Stimulated activated CD8-positive, alpha-beta memory T cell treated with anti-CD3 and anti-CD28 coated beads, Interleukin-2, amount 100 ng/mL, for 1 hour (primary cell): ENCODE measurements at regions not wholly inside any gene's neighbourhood (a gene's known extent, or its start where the extent isn't known, plus 50 kb on each side); places are given as distances from the start of the nearest gene placed in this dataset.
"Not testable (repeated sequence)": the region's sequence is repeated elsewhere in the genome, so short reads cannot be mapped to it uniquely, and the experiment has no call there.

Source experiments
- DNase-seq, 2 donors: peaks; one replicate each; pipeline ENCODE4 v3.0.0-alpha.2; 2020; ENCODE audit warnings: low read depth in 2 of 2

GRCh38 chr9:71632776-71633175 lies 135.5 kb downstream of the CEMIP2 start:
- no peak for DNase-seq

DNA sequence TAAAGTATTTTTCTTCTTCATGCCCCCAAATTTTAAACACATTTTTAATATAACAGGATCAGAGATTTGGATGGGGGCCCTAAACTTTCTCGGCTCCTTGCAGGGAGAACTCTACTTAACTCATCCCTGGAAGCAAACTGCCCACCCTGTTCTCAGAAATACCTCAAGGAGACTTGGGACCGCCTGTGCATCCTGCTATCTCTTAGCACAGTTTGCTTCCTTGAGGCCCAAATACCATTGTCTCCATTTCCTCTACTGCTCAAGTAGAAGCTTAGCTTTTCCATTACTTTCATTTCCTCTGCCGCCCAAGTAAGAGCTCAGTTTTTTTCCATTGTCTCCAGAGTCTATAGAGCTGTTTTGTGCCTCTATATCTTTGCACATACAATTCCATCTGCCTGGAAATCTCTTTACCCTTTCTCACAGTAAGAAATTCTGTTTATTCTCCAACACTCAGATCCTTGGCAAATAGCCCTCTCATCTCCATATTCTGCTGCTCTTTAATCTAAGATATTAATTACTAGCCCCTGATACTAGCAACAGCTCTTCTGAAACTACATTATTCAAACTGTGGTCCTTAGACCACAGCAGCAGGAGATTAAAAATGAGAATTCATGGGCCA lies 137.8 kb downstream of the CEMIP2 start:
- DNase-seq = no peak

- no peak for DNase-seq
Observed at GRCh38 chr9:71629578-71630215, 138.6 kb downstream of the CEMIP2 start.

GRCh38 chr9:71628247-71628646 lies 140.1 kb downstream of the CEMIP2 start:
- DNase-seq = no peak

DNA sequence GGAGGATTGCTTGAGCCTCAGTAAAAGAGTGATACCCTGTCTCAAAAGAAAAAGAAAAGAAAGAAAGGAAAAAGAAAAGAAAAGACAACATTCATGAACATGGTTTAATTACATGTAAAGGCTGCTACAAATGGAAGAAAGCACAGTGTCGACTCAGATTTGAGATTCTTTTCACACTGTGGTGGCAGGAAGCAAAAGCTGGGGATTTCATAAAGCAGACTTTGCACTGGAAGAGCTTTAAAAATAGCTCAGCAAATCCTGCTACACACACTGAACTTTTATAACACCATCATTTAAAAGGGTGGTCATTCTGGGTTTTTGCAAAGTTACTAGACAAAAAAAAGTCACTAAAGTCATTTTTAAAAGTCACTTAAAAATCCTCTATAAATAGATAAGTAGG lies 140.8 kb downstream of the CEMIP2 start:
- DNase-seq = no peak

- DNase-seq = no peak
Observed at GRCh38 chr9:71626395-71626794, 141.9 kb downstream of the CEMIP2 start.

DNA sequence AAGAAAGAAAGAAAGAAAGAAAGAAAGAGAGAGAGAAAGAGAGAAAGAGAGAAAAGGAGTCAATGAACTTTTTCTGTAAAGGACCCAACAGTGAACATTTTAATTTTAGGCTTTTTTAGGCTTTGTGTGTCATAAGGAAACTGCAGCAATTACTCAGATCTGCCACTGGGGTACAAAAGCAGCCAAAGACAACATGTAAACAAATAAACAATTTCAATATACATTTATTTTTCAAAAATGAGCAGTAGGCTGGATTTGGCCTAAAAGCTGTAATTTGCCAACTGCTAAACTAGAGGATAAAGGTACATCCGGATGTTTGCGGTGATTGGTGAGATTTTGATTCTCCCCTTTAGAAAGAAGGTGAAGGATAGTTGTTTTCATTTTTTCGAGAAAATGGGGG lies 143.6 kb downstream of the CEMIP2 start:
- no peak for DNase-seq

GRCh38 chr9:71620746-71621145 lies 147.6 kb downstream of the CEMIP2 start:
- no peak for DNase-seq

DNA sequence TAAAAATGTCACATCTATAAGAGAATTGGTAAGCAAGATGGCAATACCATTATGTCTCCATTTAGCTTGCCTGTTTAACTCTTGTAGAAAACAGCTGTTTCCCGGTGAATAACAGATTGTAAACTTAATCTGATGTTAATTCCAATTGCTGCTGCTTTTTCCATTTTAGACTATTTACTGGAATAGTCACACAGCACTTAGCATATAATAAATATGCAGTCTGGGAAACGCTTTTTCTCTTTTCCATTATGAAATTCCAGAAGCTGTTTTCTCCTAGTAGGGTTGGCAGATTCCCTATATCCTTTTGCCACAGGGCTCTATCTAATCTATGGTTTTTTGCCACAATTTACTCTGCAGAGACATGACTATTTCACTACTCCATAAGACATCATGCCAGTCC lies 148.0 kb downstream of the CEMIP2 start:
- no peak for DNase-seq

DNA sequence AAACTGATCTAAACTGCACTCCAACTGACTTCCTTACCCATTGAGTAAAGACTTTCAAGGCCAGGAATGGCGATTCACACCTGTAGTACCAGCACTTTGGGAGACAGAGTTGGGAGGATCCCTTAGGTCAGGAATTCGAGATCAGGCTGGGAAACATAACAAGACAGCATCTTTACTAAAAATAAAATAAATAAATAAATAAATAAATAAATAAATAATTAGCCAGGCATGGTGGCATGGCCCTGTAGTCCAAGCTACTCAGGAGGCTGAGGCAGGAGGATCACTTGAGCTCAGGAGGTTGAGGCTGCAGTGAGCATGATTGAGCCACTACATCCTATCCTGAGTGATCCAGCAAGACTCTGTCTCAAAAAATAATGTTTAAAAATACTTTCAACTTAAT lies 148.4 kb downstream of the CEMIP2 start:
- no peak for DNase-seq

- DNase-seq = no peak
Observed at GRCh38 chr9:71614409-71615010, 153.8 kb downstream of the CEMIP2 start.

DNA sequence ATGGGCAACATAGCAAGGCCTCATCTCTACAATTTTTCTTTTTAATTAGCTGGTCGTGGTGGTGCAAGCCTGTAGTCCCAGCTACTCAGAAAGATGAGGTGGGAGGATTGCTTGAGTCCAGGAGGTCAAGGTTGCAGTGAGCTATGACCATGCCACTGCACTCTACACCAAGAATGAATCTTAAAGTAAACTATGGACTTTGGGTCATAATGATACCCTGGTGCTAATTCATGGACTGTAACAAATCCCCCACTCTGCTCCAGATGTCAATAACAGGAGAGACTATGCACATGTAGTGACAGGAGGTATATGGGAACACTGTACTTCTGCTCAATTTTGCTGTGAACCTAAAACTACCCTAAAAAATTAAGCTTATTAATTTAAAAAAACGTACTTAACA lies 155.4 kb downstream of the CEMIP2 start:
- no peak for DNase-seq

DNA sequence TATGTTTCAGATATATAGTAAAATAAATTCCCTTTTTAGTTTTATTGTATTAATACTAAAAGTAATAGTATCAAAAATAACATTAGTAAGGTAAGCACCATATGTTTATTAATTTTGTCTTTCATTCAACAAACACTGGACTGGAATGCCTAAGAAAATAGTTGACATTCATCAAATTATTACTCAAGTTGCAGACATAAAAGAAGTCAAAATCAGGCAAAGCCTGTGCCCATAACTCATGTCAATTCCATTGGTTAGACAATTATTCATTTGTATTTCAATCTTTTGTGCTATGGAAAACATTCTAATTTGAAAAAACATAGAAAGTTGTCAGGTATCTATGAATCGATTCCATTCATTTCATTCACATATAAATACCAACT lies 158.9 kb downstream of the CEMIP2 start:
- no peak for DNase-seq

GRCh38 chr9:71608825-71609447 lies 159.4 kb downstream of the CEMIP2 start:
- DNase-seq = no peak

- DNase-seq = no peak
Observed at GRCh38 chr9:71608021-71608420, 160.3 kb downstream of the CEMIP2 start.

GRCh38 chr9:71607461-71607881 lies 160.8 kb downstream of the CEMIP2 start:
- DNase-seq = no peak

- DNase-seq = peak; percentile 50 to 68
Observed at GRCh38 chr9:71604197-71605063, 163.9 kb downstream of the CEMIP2 start.

- DNase-seq = no peak
Observed at GRCh38 chr9:71602652-71603051, 165.7 kb downstream of the CEMIP2 start.

- DNase-seq = not testable (repeated sequence)
Observed at GRCh38 chr9:71595762-71596161, 172.6 kb downstream of the CEMIP2 start.

- no peak for DNase-seq
Observed at GRCh38 chr9:71594541-71594940, 173.8 kb downstream of the CEMIP2 start.

GRCh38 chr9:71592400-71592799 lies 175.9 kb downstream of the CEMIP2 start:
- DNase-seq = no peak

DNA sequence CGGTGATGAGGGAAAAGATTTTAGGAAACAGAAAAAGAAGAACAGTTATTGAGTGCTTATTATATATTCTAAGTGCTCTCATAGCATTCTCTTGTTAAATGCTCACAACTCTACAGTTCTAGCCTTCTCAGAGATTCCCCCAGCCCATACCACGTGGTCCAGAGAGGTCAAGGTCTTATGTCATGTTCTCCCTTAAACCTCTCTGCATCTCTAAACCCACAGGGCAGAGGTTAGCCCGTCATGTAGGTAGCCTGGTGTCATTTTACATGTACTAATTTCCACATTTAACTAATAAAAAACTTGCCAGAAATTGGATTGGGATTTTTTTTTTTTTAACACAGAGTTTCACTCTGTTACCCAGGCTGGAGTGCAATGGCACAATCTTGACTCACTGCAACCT lies 178.0 kb downstream of the CEMIP2 start:
- no peak for DNase-seq
